ENCODE measurements at regions not wholly inside any gene's neighbourhood (a gene's known extent, or its start where the extent isn't known, plus 50 kb on each side); places are given as distances from the start of the nearest gene placed in this dataset.

- Mint-ChIP-seq H3K27ac (no peak overlapping the region), H3K36me3 (ENCODE audit: low read depth) (no peaks in the 10 kb centered on the region; the same call in 2 of the 3 replicates), H3K4me1 (no peaks in the 10 kb centered on the region), H3K9me3 (peaks cover 16% of the 10 kb centered on the region), H3K4me3 (no peak overlapping the region), H3K27me3 (ENCODE audit: insufficient read depth, low read depth, poor library complexity) (no peaks in the 10 kb centered on the region)
- Histone ChIP-seq H3K4me1 (ENCODE audit: insufficient read depth) (no peaks in the 10 kb centered on the region), H4K20me1 (replicated peaks; ENCODE audit: insufficient read depth) (no peaks in the 10 kb centered on the region), H3F3A (replicated peaks; ENCODE audit: low read depth) (no peaks in the 10 kb centered on the region), H3K79me2 (replicated peaks; ENCODE audit: insufficient read depth) (no peaks in the 10 kb centered on the region), H3K27ac (ENCODE audit: low read depth) (no peak overlapping the region), H3K9me2 (ENCODE audit: insufficient read depth) (no peaks in the 10 kb centered on the region), H3K4me3 (no peak overlapping the region), H3K27me3 (ENCODE audit: insufficient read depth) (no peaks in the 10 kb centered on the region), H2AFZ (no peak overlapping the region), H3K36me3 (ENCODE audit: insufficient read depth) (no peaks in the 10 kb centered on the region), H3K4me2 (no peak overlapping the region)
- TF ChIP-seq POLR2AphosphoS5 (IDR thresholded peaks at IDR 0.05; ENCODE audit: low read depth), result no peak
- no peak for TF ChIP-seq ZNF331 (CRISPR knock-in tag; IDR thresholded peaks at IDR 0.05; ENCODE audit: low read depth)
- no peak for TF ChIP-seq ETS1 (IDR thresholded peaks at IDR 0.05)
- TF ChIP-seq CREB1 (CRISPR knock-in tag; IDR thresholded peaks at IDR 0.05; ENCODE audit: low read depth), result no peak
- no peak for TF ChIP-seq EZH2phosphoT487 (IDR thresholded peaks at IDR 0.05; ENCODE audit: unreplicated experiment)
- TF ChIP-seq REST (IDR thresholded peaks at IDR 0.05; ENCODE audit: unreplicated experiment), result no peak
- no peak for TF ChIP-seq ZNF114 (CRISPR knock-in tag; IDR thresholded peaks at IDR 0.05)
- no peak for TF ChIP-seq STAT1 (IDR thresholded peaks at IDR 0.05; ENCODE audit: unreplicated experiment)
- no peak for TF ChIP-seq NANOG (IDR thresholded peaks at IDR 0.05; ENCODE audit: borderline replicate concordance)
- TF ChIP-seq CTCF (conservative IDR thresholded peaks at IDR 0.05; ENCODE audit: low read depth in 2 of 2), result no peak
- DNase-seq (ENCODE audit: low spot score) (no peak), ATAC-seq (no peak)
These were observed 134.9 kb upstream of the CCDC196 start for GRCh38 chr14:66351310-66351709.

GRCh38 chr14:66359500-66359899 is 126.7 kb upstream of the CCDC196 start:
- Mint-ChIP-seq H3K4me1 (peaks cover 17% of the 10 kb centered on the region), H3K4me3 (no peak overlapping the region), H3K27ac (no peak overlapping the region), H3K27me3 (ENCODE audit: insufficient read depth, low read depth, poor library complexity) (peaks cover 2% of the 10 kb centered on the region), H3K9me3 (no peaks in the 10 kb centered on the region; the same call in 2 of the 3 replicates), H3K36me3 (ENCODE audit: low read depth) (no peaks in the 10 kb centered on the region)
- Histone ChIP-seq H3K4me2 (peak overlapping the region; percentile 10; the same call in 1 of the 2 replicates), H2AFZ (no peak overlapping the region), H3F3A (replicated peaks; ENCODE audit: low read depth) (no peaks in the 10 kb centered on the region), H3K79me2 (replicated peaks; ENCODE audit: insufficient read depth) (no peaks in the 10 kb centered on the region), H3K27ac (ENCODE audit: low read depth) (no peak overlapping the region), H3K4me1 (ENCODE audit: insufficient read depth) (peaks cover 7% of the 10 kb centered on the region), H3K4me3 (no peak overlapping the region), H4K20me1 (replicated peaks; ENCODE audit: insufficient read depth) (no peaks in the 10 kb centered on the region), H3K36me3 (ENCODE audit: insufficient read depth) (no peaks in the 10 kb centered on the region), H3K27me3 (ENCODE audit: insufficient read depth) (no peaks in the 10 kb centered on the region), H3K9me2 (ENCODE audit: insufficient read depth) (no peaks in the 10 kb centered on the region)
- ATAC-seq (peak; percentile 46), DNase-seq (ENCODE audit: low spot score) (peak; percentile 84)
- no peak for TF ChIP-seq REST (IDR thresholded peaks at IDR 0.05; ENCODE audit: unreplicated experiment)
- no peak for TF ChIP-seq NANOG (IDR thresholded peaks at IDR 0.05; ENCODE audit: borderline replicate concordance)
- TF ChIP-seq CTCF (conservative IDR thresholded peaks at IDR 0.05; ENCODE audit: low read depth in 2 of 2), result peak; percentile 63 to 83
